ENCODE measurements at regions not wholly inside any gene's neighbourhood (a gene's known extent, or its start where the extent isn't known, plus 50 kb on each side); places are given as distances from the start of the nearest gene placed in this dataset.
"Not testable (repeated sequence)": the region's sequence is repeated elsewhere in the genome, so short reads cannot be mapped to it uniquely, and the experiment has no call there.

DNA sequence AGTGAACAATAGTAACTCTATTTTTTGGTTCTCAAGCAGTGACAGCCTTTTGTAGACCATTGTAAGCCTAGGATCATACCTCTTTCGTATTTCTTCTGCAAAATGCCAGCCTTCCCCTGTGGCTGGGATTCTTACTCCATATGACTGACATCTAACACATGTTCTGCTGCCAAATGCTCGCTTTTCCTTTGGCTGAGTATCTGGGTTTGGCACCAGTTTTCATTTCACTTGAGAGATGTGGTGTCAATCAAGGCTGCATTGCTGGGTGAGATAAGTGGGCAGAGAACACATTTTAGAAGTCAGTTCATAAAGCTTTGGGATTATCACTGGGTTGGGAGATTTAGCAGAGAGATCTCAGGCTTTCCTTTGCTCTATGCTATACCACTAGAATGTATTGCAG lies 514.7 kb upstream of the SGO1 start:
- DNase-seq: no peak

DNA sequence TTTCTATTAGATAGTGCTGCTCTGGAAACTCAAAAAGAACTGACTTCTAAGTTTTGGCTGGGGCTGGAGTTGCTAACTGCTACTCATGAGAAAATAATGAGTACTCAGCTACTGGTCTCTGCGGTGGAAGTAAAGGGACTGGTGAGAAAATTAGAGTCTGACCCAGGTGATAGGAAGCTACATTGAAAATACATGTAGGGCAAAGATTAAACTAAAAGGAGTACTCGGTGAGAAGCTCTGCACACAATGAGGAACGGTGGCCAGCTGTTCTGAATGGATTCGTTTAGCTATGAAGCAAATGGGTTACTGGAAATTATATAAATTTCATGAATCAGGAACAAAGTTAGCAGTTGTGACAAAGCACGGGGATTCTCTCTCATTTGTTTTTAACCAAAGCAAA lies 512.9 kb upstream of the SGO1 start:
- DNase-seq: no peak

DNA sequence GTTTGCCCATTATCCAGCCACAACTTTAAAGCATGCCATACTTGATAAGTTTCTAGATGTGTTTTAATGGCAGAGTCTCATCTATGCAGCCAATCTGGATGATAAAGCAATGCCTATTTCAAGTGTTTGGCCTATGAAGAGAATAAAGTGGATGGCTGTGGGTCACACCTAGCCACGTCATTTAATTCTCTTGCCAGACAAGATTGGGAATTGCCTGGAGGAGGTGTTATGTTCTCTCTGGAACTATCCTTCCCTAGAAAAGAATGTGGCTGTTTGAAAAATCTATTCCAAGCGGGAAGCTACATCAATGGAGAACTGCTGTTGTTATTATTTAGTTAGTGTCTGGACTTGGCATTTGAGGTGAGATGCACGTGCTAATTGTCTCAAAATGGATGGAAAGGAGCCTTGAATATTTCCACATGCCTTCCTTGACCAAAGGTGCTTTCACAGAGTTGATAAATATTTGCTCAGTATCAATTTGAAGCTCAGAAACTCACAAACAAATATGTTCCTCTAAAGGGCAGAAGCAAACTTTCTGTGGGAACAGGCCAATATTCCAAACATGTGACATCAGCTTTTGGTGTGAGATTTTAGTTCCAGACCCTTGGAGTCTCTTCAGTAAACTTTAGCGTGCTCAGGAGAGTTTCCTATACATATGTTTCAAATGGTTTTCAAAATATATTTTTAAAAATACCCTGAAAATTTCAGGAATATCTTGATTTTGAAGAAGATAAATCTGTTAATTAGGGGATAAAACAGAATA lies 510.6 kb upstream of the SGO1 start:
- no peak for DNase-seq

DNA sequence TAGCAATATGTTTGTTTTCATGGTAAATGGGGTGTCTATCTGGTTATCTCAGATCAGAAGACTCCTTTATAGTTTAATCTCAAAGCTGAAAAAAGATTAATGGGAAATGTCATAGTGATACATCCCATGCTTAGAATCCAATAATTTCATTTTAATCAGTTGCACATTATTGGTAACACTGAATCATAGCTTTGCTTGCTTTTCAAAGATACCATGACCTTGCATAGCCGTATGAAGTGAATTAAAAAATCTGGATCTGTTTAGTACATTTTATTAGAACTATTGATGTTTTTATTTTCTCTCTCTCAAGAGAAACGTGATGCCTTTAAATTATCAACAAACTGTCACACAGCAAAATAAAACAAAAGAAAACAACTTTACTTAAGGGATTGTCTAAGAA lies 506.7 kb upstream of the SGO1 start:
- no peak for DNase-seq

DNA sequence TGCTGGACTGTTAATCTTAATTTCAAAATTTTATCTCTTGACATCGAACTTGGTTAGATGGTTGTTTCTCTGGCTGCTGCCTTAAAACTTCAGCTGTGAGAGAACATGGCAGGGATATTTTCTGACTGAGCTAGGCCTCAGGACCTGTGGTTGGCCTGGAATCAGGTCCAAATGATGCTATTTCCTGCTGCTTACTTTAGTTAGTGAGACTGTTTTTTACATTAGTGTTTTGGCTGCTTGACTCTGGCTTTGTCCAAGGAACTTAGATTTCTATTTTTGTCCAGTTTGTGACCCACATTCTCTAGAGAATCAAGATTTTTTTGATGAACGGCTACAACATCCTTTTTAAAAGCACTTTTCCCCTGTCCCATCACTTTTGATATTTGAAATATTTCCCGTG lies 497.9 kb upstream of the SGO1 start:
- DNase-seq: peak; percentile 81

DNA sequence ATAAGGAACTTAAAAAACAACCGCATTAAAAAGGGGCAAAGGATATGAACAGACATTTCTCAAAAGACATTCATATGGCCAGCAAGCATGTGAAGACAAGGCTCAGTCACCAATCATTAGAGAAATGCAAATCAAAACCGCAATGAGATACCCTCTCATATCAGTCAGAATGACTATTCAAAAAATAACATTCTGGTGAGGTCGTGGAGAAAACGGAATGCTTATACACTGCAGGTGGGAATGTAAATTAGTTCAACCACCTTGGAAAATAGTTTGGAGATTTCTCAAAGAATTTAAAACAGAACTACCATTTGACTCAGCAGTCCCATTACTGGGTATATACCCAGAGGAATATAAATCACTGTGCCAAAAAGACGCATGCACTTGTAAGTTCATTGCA lies 496.6 kb upstream of the SGO1 start:
- DNase-seq: no peak

DNA sequence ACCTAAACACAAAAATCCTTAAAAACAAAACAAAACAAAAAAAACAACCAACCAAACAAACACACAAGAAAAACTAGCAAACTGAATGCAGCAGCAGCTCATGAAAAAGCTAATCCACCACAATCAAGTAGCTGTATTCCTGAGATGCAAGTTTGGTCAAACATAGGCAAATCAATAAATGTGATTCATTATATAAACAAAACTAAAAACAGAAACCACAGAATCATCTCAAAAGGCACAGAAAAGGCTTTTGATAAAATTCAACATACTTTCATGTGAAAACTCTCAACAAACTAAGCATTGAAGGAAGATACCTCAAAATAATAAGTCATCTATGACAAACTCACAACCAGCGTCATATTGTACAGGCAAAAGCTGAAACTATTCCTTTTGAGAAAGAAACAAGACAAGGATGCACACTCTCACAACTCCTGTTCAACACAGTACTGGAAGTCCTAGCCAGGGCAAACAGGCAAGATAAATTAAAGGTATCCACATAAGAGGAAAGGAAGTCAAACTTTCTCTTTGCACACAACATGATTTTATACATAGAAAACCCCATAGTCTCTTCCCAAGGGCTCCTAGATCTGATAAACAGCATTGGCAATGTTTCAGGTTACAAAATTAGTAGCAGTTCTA lies 495.1 kb upstream of the SGO1 start:
- DNase-seq: no peak

DNA sequence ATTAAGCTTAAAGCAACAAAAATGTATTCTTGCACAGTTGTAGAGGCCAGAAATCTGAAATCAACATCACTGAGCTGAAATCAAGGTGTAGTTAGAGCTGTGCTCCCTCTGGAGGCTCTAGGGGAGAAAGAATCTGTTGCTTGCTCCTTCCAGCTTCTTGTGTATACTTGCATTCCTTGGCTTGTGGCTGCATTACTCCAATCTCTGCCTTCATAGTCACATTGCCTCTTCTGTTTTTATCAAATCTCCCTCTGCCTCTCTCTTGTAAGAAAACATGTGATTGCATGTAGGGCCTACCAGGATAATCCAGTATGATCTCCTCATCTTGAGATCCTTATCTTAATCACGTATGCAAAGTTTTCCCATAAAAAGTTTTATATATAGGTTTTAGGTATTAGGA lies 487.9 kb upstream of the SGO1 start:
- DNase-seq: no peak

DNA sequence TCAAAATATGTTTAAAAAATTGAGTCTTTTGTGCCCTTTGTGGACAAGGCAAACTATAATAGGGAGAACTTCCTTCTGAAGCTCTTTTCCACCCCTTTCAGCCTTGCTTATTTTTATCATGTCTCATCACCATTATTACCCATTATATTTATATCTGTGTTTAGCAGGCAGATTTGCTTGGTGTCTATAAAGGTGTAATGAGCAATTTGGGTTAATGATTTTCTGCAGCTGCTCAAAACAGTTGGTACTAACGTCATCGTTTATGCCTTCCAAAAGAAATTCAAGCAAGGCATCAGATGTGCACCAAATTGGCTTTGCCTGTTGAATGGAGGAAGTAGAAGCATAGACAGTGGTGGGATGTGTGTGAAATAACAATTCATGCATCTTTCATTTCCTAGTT lies 483.7 kb upstream of the SGO1 start:
- no peak for DNase-seq

DNA sequence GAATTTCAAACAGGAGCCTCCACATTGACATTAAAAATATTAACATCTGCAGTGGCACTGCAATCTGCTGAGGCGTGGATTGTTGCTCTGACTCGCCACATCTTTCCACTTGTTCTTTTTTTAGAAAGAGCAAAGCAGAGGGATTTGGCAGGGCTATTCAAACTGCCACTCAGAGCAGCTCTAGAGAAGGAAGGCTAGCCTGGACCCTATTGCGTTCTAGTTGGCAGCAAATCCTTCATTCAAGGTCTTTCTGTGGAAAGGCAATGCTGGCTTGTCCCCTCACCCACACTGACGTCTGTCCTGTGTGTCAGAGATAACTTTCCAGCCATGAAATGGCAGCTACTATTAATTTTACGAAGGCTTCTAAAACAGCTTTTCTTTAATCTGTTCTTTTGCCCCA lies 483.2 kb upstream of the SGO1 start:
- DNase-seq: peak; percentile 30

DNA sequence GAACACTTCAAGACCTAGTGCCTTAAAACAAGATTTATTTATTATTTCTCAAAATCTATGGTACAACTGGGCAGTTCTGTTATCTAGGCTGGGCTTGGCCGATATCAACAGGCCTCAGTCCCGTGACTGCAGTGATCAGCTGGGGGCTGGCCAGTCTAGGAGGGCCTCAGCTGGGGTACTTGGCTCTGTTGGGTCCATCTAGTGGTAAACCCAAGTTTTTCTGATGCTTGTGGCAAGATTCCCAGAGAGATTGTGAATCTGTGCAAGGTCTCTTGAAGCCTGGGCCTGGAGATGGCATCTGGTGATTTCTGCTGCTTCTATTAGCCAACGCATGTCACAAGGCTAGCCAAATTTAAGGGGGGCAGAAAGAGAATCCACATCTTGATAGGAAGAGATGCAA lies 482.4 kb upstream of the SGO1 start:
- peak; percentile 21 for DNase-seq

DNA sequence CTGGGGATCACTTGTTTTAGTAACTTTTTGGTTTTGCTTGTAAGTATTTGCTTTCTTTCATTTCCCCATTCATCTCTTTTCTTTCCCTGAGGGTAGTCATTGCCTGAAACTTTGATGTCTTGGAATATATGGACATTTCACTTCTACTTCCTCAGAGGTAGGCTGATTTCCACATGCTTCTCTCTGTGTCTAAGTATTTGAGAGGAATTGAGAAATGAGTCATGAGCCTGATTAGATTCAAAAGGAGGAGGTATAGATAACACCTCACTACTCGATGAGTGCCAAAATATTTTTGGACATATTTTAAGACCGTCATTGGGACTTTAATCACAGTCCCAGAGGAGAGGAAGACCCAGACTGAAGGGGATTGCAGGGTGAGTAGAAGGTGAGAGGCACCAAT lies 480.1 kb upstream of the SGO1 start:
- DNase-seq: no peak

DNA sequence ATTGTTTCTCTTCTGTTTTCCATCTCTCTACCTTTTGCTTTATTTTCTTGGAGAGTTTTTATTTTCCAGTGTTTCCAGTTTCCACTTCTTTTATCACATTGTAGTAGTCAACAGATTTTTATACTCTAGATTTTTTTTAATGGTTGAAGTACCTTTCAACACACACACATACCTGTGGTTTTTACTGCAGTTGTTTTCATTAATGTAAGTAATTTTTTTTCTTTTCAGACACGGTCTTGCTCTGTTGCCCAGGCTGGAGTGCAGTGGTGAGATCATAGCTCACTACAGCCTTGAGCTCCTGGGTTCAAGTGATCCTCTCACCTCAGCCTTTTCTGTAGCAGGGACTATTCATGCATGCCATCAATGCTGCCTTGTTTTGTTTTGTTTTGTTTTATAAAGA lies 472.5 kb upstream of the SGO1 start:
- no peak for DNase-seq

DNA sequence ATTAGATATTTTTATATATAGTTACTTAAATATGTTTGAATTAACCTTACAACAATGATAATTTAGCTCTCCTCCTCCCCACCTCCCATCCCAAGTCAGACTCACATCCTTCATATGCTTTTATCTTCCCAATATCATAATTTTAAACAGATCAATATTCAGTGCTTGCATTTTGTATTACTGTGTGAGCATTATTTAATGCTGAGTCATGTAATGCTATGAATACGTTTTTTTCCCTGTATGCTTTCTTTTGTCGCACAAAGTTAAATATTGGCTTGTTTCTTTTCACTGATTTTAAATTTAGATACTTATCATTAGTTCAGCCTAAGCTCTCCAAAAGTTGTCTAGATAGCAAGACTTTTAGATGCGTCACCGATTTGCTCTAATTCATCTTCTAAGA lies 471.6 kb upstream of the SGO1 start:
- no peak for DNase-seq

DNA sequence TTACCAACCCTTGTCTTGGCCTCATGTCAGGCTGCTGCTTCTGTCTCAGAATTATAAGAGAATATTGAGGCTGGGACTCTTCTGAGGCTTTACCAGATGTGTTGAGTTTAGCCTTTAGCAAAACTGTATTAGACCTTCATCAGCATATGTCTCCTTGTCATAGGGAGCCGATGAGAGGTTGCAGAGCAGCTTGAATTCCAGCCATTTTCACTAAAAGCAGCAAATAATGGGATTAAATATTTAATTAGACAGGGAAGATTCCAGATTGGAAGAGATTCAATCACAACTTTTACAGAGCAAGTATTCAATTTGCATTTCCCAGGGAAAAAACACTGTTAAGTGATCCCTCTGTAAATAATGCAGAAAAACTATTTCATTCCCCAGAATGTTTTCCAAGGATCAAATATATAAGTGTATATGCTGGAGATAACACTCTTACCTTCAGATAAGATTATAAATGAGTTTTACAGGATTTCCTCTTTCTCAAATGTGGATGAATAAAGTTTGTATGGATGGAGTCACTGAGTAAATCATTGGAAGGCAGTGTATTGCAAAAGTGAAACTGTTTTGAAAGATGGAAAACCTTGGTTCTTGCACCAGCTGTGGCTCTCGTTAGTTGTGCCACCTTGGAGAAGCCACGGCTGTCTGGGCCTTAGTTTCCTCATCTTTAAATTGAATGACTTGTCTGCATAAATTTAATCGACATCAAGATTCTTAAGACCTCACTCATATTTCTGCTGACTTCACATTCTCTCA lies 466.4 kb upstream of the SGO1 start:
- DNase-seq: no peak

DNA sequence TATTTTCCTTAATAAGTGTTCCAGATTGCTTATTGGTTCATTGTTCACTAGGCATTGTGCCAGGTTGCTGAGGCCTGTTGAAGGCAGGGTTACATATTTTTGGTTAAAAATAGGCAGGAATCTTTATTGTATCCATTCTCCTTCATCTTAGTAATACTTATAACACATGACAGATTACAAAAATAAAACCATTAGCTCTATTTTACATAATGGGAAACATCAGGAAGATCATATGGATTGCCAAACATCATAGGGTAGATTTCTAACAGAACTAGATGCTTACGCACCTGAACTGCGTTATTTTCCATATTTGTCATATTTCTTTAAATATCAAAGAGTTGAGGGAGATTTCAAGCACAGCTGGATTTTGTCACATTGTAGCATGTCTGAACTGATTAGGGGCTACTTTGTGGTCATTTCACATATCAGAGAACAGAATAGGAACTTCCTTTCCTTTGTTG lies 462.9 kb upstream of the SGO1 start:
- no peak for DNase-seq

DNA sequence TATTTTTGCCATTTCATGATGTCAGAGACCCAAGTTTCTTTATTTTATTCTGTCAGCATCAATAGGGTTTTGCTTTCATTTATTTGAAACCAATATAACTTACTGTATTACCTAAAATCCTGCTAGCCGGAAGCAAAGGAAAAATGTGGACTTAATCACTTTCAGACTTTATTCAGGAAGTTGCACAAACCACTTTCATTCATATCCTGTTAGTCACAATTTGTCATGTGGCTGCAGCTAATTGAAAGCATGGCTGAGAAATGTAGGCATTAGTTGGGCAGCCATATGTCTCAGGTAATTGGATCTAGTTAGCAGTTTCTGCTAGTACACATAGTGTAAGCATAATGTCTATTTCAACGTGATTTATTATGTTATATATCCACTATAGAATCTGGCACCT lies 462.3 kb upstream of the SGO1 start:
- DNase-seq: no peak

DNA sequence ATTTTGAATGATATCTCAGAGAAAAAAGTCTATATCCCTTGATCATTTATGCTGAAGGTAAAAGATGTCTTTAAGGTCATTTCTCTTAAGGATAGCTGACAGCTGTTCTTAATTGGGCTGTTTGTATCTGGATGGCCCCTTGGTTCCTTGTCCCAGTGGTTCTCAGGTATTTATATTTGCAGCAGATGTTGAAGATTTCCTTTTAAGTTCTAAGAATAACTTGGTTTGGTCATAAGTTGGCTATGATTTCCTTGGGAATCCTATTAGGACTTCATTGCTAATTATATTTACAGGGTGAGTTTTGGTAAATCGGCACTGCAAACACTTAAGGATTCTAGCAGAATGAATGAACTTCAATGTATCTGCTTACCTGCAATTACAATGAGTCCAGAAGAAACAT lies 460.4 kb upstream of the SGO1 start:
- no peak for DNase-seq

DNA sequence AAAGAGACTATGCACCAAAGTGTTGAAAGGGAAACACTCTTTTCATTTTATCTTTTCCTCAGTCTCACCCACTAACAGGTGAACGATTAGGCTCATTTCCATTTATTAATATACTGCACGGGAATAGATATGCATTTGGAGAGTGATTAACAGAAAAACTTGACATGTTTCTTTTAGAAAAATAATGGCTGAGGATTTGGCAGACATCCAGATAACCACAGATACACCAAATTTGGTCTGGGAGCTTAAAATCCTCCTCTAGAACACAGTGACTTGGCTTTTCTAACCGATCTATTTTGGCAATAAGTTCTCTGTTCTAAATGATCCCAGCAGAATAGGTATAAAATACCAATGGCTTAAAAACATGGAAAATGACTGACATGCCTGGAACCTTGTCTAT lies 459.3 kb upstream of the SGO1 start:
- no peak for DNase-seq

DNA sequence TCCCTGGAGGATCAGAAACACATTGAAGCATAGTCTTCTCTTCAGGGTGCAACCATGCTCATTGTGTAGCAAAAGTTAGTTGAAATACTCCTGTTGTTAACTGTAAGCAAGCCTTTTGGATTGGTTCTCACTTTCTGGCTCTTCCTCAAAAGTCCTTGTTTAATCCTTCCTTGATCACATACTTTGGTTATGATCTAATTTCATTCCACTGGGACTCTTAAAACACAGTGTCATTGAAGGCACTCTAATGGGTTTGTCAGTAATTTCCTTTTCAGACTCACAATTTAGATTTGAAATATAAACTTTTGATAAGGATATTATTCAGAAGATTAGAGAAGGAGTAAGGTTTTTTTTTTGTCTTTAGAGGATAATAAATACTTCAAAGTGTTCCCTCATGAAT lies 451.7 kb upstream of the SGO1 start:
- no peak for DNase-seq

DNA sequence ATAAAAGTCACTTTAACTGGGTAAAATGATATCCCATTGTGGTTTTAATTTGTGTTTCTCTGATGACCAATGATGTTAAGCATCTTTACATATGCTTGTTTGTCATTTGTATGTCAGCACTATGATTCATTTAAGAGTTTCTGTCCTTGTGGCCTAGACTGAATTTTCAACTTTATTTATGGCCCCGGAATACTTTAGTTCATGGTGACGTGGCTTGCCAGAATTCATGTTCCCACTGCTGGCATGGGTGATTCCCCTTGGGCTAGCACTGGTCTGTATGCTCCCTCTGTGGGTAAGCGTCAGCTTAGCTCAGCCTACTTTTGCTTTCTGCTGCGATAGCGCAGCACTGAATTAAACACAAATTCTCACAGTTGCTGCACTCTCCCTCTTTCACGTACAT lies 436.3 kb upstream of the SGO1 start:
- DNase-seq: no peak

DNA sequence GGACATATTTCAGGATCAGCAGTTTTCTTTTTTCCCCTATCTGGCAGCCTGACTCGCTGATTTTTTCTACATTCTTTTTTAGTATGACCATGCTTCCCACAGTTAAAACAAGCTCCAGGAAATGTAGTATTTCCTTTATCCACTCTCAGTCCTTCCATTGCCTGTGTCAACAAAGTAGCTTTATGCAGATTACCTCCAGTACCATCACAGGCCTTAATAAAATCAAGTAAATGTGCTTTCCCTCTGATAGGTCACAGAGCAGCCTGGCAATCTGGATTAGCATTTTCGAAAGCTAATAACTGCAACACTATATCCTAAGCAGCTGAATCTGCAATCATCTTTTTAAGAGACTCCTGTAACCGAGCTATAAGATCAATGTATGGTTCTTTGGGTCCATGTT lies 432.6 kb upstream of the SGO1 start:
- DNase-seq: not testable (repeated sequence)

DNA sequence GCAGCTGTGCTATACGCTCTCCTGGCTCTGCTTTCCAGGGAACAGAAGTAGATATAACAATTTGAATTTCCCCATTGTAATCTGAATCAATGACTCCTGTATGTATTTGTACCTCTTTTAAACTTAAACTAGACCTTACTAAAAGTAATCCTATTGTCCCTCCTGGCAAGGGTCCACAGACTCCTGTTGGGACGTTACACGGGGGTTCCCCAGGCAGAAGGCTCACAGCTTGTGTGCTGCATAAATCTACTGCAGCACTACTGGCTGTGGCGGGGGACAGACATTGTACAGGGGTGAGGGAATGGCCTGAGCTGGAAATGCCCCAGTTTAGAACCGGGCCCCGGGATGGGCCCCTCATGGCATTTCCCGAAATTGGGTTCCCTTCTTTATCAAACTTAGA lies 432.2 kb upstream of the SGO1 start:
- not testable (repeated sequence) for DNase-seq

DNA sequence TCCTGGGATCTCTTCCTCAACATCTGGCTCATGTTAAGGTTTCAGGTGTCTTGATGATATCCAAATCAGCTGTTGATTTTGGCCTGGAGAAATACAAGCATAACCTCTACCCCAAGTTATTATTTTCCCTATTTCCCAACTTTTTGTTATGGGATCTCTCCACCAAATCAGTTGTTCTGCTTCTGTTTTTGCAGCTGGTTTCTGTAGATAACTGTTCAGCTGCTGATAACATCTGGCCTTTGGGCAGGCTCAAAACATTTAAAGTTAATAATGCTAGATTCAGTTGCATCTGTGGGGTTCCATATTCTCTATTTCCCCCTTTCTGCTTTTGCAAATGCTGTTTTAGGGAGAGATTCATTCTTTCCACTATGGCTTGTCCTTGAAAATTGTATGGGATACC lies 430.0 kb upstream of the SGO1 start:
- DNase-seq: not testable (repeated sequence)
